ENCODE measurements at regions not wholly inside any gene's neighbourhood (a gene's known extent, or its start where the extent isn't known, plus 50 kb on each side); places are given as distances from the start of the nearest gene placed in this dataset.
"Not testable (repeated sequence)": the region's sequence is repeated elsewhere in the genome, so short reads cannot be mapped to it uniquely, and the experiment has no call there.

DNA sequence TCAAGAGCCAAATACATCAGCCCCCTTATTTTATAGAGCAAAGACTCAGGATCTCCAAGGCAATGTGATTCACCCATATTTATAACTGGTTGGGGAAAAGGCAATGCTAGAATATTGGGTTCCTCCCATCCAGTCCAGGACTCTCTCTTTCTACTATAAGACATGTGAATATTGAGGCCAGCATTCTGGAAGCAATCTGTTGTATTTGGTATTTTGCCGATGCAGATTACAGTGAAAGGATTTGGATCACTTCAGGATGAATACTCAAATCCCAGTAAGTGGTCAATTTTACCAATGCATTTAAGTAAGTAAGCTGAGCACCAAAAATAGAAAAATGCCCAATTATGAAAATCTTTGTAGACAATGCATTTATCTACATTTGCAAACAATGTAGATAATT is 1834.7 kb upstream of the PIK3C3 start (continued):
- no peak for TF ChIP-seq TBP (IDR thresholded peaks at IDR 0.05; ENCODE audit: low read depth, low read length)
- TF ChIP-seq HDAC2 (IDR thresholded peaks at IDR 0.05; ENCODE audit: borderline replicate concordance in 1 of 2, low read depth in 2 of 2, low read length in 2 of 2) = no peak
- TF ChIP-seq KDM5A (IDR thresholded peaks at IDR 0.05; ENCODE audit: low read length) = no peak
- TF ChIP-seq SAP30 (IDR thresholded peaks at IDR 0.05; ENCODE audit: insufficient read depth, insufficient replicate concordance, low read length) = no peak

DNA sequence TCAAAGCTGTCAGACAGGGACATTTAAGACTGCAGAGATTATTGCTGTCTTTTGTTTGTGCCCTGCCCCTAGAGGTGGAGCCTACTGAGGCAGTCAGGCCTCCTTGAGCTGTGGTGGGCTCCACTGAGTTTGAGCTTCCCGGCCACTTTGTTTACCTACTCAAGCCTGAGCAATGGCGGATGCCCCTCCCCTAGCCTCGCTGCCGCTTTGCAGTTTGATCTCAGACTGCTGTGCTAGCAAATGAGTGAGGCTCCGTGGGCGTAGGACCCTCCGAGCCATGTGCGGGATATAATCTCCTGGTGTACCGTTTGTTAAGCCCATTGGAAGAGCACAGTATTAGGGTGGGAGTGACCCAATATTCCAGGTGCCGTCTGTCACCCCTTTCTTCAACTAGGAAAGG is 1835.5 kb upstream of the PIK3C3 start:
- H2BK20ac ChIP-seq (ENCODE audit: low read length); FAIRE-seq: not testable (repeated sequence)
- WGBS, 2 experiments (ENCODE audit: extremely low coverage in 1 of 2, insufficient coverage in 1 of 2, insufficient read length in 1 of 2, insufficient replicate concordance in 2 of 2, low coverage in 1 of 2, low lambda C conversion rate in 2 of 2, missing lambda C conversion rate in 1 of 2) = 80% methylated on average over 10 of the region's 10 CpGs; no CpG with 5 or more reads in 1 of the 2 experiments

More for the DNA sequence above, 1835.5 kb upstream of the PIK3C3 start:
- not testable (repeated sequence) for H3K9ac ChIP-seq (replicated peaks in 1 of 4; ENCODE audit: extremely low read depth in 1 of 4, low read depth in 3 of 4, low read length in 3 of 4); H3K36me3 ChIP-seq (ENCODE audit: control insufficient read depth in 2 of 4, insufficient read depth in 4 of 4, low read length in 3 of 4); H3K23ac ChIP-seq (ENCODE audit: insufficient read length); H2BK15ac ChIP-seq (ENCODE audit: low read length); H4K91ac ChIP-seq (replicated peaks; ENCODE audit: insufficient read length, low read length); H3K23me2 ChIP-seq (ENCODE audit: low read depth, low read length); DNase-seq (ENCODE audit: low read depth in 1 of 2, low spot score in 2 of 2); H2AFZ ChIP-seq (ENCODE audit: low read length); H3K4me2 ChIP-seq (ENCODE audit: insufficient read depth in 1 of 2, low read depth in 2 of 2, low read length in 2 of 2); H4K5ac ChIP-seq (ENCODE audit: insufficient read length, low read depth, low read length); H3K4me1 ChIP-seq (replicated peaks in 1 of 4; ENCODE audit: control insufficient read depth in 3 of 4, insufficient read depth in 4 of 4, low read length in 3 of 4); H3K4me3 ChIP-seq (ENCODE audit: extremely low read depth in 1 of 4, insufficient read depth in 2 of 4, low read depth in 3 of 4, low read length in 4 of 4); H4K8ac ChIP-seq (ENCODE audit: extremely low read depth, insufficient read depth, low read length); H2BK12ac ChIP-seq (ENCODE audit: low read depth, low read length); H3K27me3 ChIP-seq (replicated peaks in 1 of 4; ENCODE audit: control insufficient read depth in 3 of 4, extremely low read depth in 1 of 4, insufficient read depth in 3 of 4, low read length in 3 of 4); H2AK5ac ChIP-seq (ENCODE audit: low read depth, low read length); H4K20me1 ChIP-seq (replicated peaks in 1 of 2; ENCODE audit: control insufficient read depth in 1 of 2, insufficient read depth in 2 of 2, low read length in 2 of 2); H3K14ac ChIP-seq (ENCODE audit: insufficient read length); H3K79me1 ChIP-seq (ENCODE audit: low read depth, low read length); H2BK5ac ChIP-seq (ENCODE audit: low read depth, low read length); H3K4ac ChIP-seq (replicated peaks; ENCODE audit: insufficient read length, low read depth, low read length); H3K18ac ChIP-seq (ENCODE audit: extremely low read depth, low read length); H3K56ac ChIP-seq (replicated peaks; ENCODE audit: insufficient read length, low read depth, low read length); H3K27ac ChIP-seq (ENCODE audit: low read depth, low read length); H3K79me2 ChIP-seq (ENCODE audit: control insufficient read depth in 1 of 2, insufficient read depth in 2 of 2, low read length in 2 of 2); H2BK120ac ChIP-seq (replicated peaks; ENCODE audit: low read depth, low read length)
- H3K9me3 ChIP-seq (ENCODE audit: insufficient read depth in 2 of 2, low read depth in 1 of 2, low read length in 1 of 2) = peaks cover 11 to 16% of the 10 kb centered on the region in 2 experiments; a peak in 3 of 4 replicates
- POLR2A ChIA-PET (ENCODE audit: partially characterized antibody) = interaction anchor here (0.8 kb wide), 1 partner anchor 26 kb away, joined by 3 read pairs; no protein-coding TSS in a partner anchor
- CTCF ChIA-PET (ENCODE audit: partially characterized antibody) = interaction anchor here (0.9 kb wide), 1 partner anchor 153 kb away, joined by 3 read pairs; no protein-coding TSS in a partner anchor

All from H1 (cell line).